ENCODE measurements at regions not wholly inside any gene's neighbourhood (a gene's known extent, or its start where the extent isn't known, plus 50 kb on each side); places are given as distances from the start of the nearest gene placed in this dataset.

DNA sequence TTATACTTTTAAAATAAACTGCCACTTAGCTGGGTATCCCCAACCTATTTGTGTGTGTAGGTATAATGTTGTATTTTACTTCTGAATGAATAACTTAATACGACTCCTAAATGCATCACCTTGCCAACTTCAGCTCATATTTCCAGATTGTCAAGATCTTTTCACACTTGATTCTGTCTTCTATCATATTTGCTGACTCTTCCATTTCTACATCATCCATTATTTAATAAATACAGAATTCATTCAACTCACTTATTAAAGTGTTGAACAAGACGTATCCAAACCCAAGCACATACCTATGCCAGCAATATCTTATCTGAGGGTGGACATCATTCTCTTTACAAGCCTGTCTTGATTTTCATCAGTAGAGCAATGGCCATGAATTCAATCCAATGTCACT is 91.2 kb upstream of the FAM47C start:
- TF ChIP-seq, protein P1, sequence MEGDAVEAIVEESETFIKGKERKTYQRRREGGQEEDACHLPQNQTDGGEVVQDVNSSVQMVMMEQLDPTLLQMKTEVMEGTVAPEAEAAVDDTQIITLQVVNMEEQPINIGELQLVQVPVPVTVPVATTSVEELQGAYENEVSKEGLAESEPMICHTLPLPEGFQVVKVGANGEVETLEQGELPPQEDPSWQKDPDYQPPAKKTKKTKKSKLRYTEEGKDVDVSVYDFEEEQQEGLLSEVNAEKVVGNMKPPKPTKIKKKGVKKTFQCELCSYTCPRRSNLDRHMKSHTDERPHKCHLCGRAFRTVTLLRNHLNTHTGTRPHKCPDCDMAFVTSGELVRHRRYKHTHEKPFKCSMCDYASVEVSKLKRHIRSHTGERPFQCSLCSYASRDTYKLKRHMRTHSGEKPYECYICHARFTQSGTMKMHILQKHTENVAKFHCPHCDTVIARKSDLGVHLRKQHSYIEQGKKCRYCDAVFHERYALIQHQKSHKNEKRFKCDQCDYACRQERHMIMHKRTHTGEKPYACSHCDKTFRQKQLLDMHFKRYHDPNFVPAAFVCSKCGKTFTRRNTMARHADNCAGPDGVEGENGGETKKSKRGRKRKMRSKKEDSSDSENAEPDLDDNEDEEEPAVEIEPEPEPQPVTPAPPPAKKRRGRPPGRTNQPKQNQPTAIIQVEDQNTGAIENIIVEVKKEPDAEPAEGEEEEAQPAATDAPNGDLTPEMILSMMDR (IDR thresholded peaks at IDR 0.05) = no peak
- no peak for TF ChIP-seq POLR2A (IDR thresholded peaks at IDR 0.05)

All from thyroid gland (tissue), 4 donors.